Natural killer cell treated with Interleukin-12 subunit alpha and Interleukin-12 subunit beta and Interleukin-15 and Interleukin-18, amount 100 ng/mL, for 72 hours (primary cell): ENCODE measurements at regions not wholly inside any gene's neighbourhood (a gene's known extent, or its start where the extent isn't known, plus 50 kb on each side); places are given as distances from the start of the nearest gene placed in this dataset.

Source experiments
- ATAC-seq, 2 donors: fragments of 150-1000 bp; cut with Tn5 transposase in 1 of 2; sonication (Bioruptor Pico), chemical (Tn5 transposase) in 1 of 2; 2 replicates each; pipeline ENCODE4 v1.10.0; 2021
- DNase-seq: peaks from one replicate; pipeline ENCODE4 v3.0.0; 2022; ENCODE audit warnings: low spot score
- H3K27ac Mint-ChIP-seq, 2 donors: 1 replicate in 1 of 2; 2 replicates in 1 of 2; pipeline ENCODE4 v1.8.0; 2022; ENCODE audit warnings: mixed read lengths in 2 of 2, mild to moderate bottlenecking in 1 of 2, moderate library complexity in 1 of 2
- H3K27me3 Mint-ChIP-seq, 2 donors: 1 replicate in 1 of 2; 2 replicates in 1 of 2; pipeline ENCODE4 v1.8.0; 2022; ENCODE audit warnings: mixed read lengths in 2 of 2
- H3K36me3 Mint-ChIP-seq: one replicate; pipeline ENCODE4 v1.8.0; 2022; ENCODE audit warnings: mixed read lengths
- H3K4me1 Mint-ChIP-seq, 2 donors: 1 replicate in 1 of 2; 2 replicates in 1 of 2; pipeline ENCODE4 v1.8.0; 2022; ENCODE audit warnings: low read depth in 2 of 2, mixed read lengths in 2 of 2, mild to moderate bottlenecking in 1 of 2
- H3K4me3 Mint-ChIP-seq: one replicate; pipeline ENCODE4 v1.8.0; 2022; ENCODE audit warnings: mixed read lengths
- H3K9me3 Mint-ChIP-seq: 2 replicates; pipeline ENCODE4 v1.8.0; 2022; ENCODE audit warnings: mixed read lengths

DNA sequence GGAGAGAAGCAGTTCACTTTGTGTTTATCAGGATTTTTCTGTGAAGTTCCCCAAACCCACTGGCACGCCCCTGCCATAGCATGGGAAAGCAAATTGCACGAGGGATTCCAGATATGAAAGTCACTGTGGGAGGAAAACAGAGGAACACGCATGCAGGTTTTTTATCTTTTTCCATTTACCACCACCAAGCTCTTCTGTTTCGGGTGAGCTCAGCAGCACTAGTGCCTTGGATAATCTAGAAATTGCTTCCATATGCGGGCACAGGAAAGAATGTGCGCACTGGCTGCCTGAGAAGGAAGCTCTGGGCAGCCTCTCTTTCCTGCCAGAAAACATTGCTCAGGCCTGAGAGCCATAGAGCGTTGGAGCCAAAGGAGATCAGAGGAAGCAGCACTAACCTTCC lies 65.9 kb upstream of the WIPF1 start:
- ATAC-seq (no peak), DNase-seq (no peak)
- no peak overlapping the region for H3K27ac Mint-ChIP-seq
- no peaks in the 10 kb centered on the region for H3K36me3 Mint-ChIP-seq
- no peaks in the 10 kb centered on the region for H3K27me3 Mint-ChIP-seq
- no peaks in the 10 kb centered on the region for H3K9me3 Mint-ChIP-seq
- H3K4me3 Mint-ChIP-seq = no peak overlapping the region
- peaks cover 28 to 32% of the 10 kb centered on the region in 2 donors for H3K4me1 Mint-ChIP-seq

DNA sequence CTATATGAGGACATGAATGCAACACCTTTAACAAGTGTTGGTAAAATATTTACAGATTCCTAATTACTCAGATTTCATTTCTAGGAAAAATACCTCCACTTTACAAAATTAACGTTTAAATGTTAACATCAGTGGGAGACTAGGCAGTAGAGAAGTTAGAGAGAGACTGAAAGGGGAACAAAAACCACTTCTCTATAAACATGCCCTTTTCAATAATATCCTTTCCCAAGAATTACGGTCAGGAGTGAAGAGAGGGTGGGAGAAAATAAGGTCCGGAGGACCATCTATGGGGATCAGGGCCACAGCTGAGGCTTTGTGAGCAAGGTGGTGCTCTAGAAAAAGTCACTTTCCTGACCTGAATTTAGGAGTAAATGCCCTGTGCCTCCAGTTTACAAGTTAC lies 65.3 kb upstream of the WIPF1 start:
- Mint-ChIP-seq H3K4me1 (peaks cover 25% of the 10 kb centered on the region in 2 donors), H3K27ac (peak overlapping the region in 1 of 2 donors; percentile 67), H3K27me3 (no peaks in the 10 kb centered on the region), H3K4me3 (no peak overlapping the region), H3K9me3 (no peaks in the 10 kb centered on the region), H3K36me3 (no peaks in the 10 kb centered on the region)
- ATAC-seq (no peak), DNase-seq (no peak)

DNA sequence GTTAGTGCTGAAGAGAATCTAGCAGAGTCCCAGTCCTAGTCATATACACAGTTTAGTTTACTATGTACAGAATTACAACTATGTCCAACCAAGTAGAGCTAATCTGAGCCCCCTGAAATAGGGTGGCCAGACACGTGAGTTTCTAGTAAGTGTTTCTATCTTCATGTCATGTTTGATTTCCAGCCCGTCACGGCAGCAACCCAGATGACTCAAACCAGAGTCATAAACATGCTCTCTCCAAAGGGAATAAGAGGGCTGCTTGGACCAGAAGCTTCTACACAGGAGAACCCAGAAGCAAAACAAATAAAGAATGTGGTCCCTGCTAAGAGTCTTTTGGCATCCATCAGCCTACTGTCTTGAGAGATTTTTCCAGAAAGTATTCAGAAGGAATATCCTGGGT lies 64.9 kb upstream of the WIPF1 start:
- Mint-ChIP-seq H3K4me1 (peaks cover 21% of the 10 kb centered on the region in 2 donors), H3K27me3 (no peaks in the 10 kb centered on the region), H3K9me3 (no peaks in the 10 kb centered on the region), H3K27ac (peak overlapping the region in 1 of 2 donors; percentile 67), H3K36me3 (no peaks in the 10 kb centered on the region), H3K4me3 (no peak overlapping the region)
- DNase-seq (no peak), ATAC-seq (no peak)

DNA sequence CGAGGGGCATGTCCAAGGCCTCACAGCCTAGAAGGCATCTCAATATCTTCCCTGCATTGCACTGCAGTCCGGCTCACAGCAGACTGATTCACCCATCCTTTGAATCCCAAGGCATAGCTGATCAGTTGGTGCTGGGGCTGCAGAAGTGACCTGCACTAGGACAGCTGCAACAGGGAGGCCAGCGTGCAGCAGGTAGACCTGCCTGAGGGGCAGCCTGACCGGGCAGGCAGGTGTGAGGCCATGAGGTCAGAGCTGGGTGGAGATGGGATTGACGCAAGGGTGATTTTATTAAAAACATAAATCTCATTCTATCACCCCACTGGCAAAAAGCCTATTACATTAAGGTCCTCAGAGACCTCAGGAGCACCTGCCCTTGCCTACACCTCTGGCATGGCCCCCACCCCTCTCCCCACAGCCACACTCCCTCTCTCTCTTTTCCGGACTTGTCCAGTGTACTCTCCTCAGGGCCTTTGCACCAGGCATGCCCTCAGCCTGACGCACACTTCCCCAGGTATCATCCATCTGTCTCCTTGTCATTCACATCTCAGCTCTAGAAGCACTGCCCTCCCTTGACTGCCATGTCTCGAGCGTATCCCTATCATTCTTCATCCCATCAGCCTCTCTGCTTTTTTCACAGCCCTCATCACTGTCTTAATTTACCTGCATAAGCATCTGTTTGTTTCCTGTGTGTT lies 63.5 kb upstream of the WIPF1 start:
- Mint-ChIP-seq H3K27me3 (no peaks in the 10 kb centered on the region), H3K9me3 (peaks cover 1% of the 10 kb centered on the region), H3K4me3 (no peak overlapping the region), H3K27ac (no peak overlapping the region), H3K4me1 (peaks cover 19 to 24% of the 10 kb centered on the region in 2 donors), H3K36me3 (peaks cover 4% of the 10 kb centered on the region)
- DNase-seq (no peak), ATAC-seq (no peak)

DNA sequence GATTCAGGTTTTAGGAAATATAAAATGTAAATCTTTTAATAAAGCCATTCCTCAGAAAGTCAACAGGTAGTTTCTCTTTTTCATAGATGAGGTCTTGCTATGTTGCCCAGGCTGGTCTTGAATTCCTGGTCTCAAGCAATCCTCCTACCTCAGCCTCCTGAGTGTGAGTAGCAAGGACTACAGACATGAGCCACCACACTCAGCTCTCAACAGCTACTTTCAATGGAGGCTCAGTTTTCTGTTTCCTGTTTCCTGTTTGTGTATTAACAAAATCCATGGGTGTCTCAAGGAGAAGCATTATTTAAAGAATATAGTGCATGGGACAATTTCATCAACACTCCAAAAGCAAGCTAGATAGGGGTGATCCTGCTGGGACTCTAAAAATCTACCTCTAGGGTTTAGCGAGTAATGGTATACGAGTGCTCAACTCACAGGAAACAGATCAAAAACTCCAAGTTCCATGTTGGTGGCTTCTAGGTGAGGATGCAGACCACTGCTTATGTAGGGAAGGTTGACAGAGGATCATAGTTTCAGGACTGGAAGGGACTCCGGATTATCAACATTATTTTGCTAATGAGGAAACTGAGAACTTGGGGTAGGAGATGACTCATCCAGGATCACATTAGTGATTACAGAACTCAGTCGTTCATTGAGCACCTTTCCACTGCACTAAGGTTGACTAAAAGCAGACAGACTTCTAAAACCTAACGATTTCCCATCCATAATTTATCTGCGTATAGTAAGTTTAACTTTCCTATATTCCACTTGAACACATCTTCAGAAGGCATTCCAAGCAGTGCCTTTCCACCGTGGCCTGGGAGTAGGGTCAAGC lies 61.7 kb upstream of the WIPF1 start:
- ATAC-seq = peak in 1 of 2 donors; percentile 49
- Mint-ChIP-seq H3K9me3 (peaks cover 10% of the 10 kb centered on the region), H3K27me3 (no peaks in the 10 kb centered on the region), H3K27ac (peak overlapping the region in 1 of 2 donors; percentile 14), H3K36me3 (peaks cover 18% of the 10 kb centered on the region), H3K4me1 (peaks cover 31 to 35% of the 10 kb centered on the region in 2 donors), H3K4me3 (peak overlapping the region; percentile 15)
- DNase-seq = no peak

DNA sequence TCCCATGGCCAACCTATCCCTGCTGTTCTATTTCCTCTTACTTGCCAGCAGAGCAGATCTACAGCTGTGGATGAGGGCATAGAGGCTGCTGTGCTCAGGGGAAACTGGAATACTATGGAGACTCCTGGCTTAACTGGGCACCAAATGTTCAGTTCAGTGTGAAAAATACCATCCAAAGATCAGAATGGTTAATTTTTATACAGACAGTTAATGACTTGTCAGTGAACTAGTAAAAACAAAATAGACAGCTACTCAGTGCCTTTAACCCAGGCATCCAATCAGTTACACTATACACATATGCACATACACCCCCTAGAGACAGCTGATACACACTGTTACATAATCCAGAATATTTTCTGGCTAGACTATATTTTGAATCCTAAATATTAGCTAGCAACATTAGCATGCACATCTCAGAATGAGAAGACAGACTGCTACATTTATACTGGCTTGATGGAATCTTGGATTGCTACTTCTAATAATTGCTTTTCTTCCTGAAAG lies 59.1 kb upstream of the WIPF1 start:
- peaks cover 19% of the 10 kb centered on the region for H3K36me3 Mint-ChIP-seq
- no peak overlapping the region for H3K27ac Mint-ChIP-seq
- H3K27me3 Mint-ChIP-seq = no peaks in the 10 kb centered on the region
- DNase-seq (no peak), ATAC-seq (no peak)
- H3K4me1 Mint-ChIP-seq = peaks cover 28 to 36% of the 10 kb centered on the region in 2 donors
- no peak overlapping the region for H3K4me3 Mint-ChIP-seq
- peaks cover 10% of the 10 kb centered on the region for H3K9me3 Mint-ChIP-seq

DNA sequence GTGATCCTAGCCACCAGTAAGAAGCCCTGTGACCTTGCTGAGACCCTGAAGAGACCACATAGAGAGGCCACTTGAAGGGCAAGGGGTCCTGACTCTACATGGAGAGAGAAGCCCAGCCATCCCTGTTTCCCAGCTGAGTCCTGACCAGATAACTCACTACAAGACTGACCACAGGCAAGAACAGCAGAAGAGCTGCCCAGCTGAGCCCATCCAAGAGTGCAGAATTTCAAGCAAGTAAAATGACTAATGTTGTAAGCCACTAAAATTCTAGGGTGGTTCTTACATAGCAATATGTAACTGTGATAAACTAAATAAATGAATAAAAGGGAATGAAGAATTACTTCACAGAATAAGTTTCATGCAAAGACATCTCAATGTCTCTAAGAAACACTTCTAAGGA lies 58.4 kb upstream of the WIPF1 start:
- H3K36me3 Mint-ChIP-seq = peaks cover 19% of the 10 kb centered on the region
- no peak for DNase-seq
- no peak for ATAC-seq
- H3K27me3 Mint-ChIP-seq = no peaks in the 10 kb centered on the region
- peaks cover 24 to 30% of the 10 kb centered on the region in 2 donors for H3K4me1 Mint-ChIP-seq
- no peak overlapping the region for H3K4me3 Mint-ChIP-seq
- H3K27ac Mint-ChIP-seq = peak overlapping the region in 1 of 2 donors; percentile 77
- H3K9me3 Mint-ChIP-seq = peaks cover 10% of the 10 kb centered on the region

DNA sequence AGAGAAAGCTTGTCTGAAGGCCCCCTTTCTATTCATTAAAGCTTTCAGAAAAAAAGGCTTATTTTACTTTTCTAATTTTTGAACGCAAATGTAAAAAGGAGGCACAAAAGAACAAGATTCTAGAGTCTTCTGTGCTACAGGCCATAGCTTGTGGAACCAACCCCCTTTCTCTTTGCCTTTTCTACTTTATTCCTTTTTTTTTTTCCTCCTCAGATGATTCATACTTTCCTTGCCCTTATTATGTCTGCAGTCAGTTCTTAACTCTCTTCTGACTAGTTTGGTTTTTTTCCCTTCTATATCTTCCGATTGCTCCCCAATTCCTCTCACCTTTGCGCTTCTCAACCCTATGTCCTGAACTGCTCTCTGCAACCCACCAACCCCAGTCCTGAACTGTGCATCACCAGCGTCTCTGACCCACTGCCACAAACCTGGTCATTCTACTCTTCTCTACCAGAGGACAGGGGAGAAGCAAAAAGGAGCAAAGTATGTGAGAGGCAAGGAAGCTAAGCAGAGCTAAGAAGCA lies 56.9 kb upstream of the WIPF1 start:
- no peak for DNase-seq
- no peaks in the 10 kb centered on the region for H3K27me3 Mint-ChIP-seq
- no peak overlapping the region for H3K4me3 Mint-ChIP-seq
- H3K4me1 Mint-ChIP-seq = peaks cover 30% of the 10 kb centered on the region in 2 donors
- no peak for ATAC-seq
- H3K36me3 Mint-ChIP-seq = peaks cover 27% of the 10 kb centered on the region
- no peak overlapping the region for H3K27ac Mint-ChIP-seq
- peaks cover 10% of the 10 kb centered on the region for H3K9me3 Mint-ChIP-seq

DNA sequence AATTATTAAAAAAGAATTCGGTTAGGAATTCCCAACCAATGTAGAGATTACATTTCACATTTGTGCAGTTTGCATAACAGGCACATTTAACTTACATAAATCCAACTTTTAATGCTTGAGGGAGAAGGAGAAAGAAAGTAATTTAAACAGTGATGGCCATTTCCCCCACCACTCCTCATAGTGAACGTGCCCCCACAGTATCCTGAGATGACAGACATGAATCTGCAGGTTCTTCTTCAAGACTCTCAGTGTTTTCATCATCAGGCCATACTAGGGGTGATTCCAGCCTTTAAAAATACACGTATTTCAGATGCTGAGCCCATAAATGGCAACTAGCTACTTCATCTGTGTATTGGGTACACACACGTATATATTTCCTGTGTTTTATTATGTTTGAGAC lies 51.3 kb upstream of the WIPF1 start:
- peaks cover 14% of the 10 kb centered on the region for H3K36me3 Mint-ChIP-seq
- DNase-seq (no peak), ATAC-seq (no peak)
- H3K4me1 Mint-ChIP-seq = peaks cover 5 to 15% of the 10 kb centered on the region in 2 donors
- no peak overlapping the region for H3K27ac Mint-ChIP-seq
- H3K9me3 Mint-ChIP-seq = no peaks in the 10 kb centered on the region
- no peaks in the 10 kb centered on the region for H3K27me3 Mint-ChIP-seq
- no peak overlapping the region for H3K4me3 Mint-ChIP-seq
